GM19351 (cell line): ENCODE measurements at regions not wholly inside any gene's neighbourhood (a gene's known extent, or its start where the extent isn't known, plus 50 kb on each side); places are given as distances from the start of the nearest gene placed in this dataset.
"Not testable (repeated sequence)": the region's sequence is repeated elsewhere in the genome, so short reads cannot be mapped to it uniquely, and the experiment has no call there.

ENCODE experiments used
- ATAC-seq: cut with Tn5 transposase; IDR thresholded peaks from one replicate; pipeline ENCODE4 v1.9.1; 2021; ENCODE audit warnings: mild to moderate bottlenecking, moderate library complexity; ENCODE audit not compliant: unreplicated experiment

GRCh38 chr16:31734265-31734664 is 139.3 kb upstream of the ZNF267 start:
- ATAC-seq = no peak

GRCh38 chr16:31745098-31745497 is 128.5 kb upstream of the ZNF267 start:
- not testable (repeated sequence) for ATAC-seq

GRCh38 chr16:31745900-31746299 is 127.7 kb upstream of the ZNF267 start:
- no peak for ATAC-seq

- no peak for ATAC-seq
Measured at GRCh38 chr16:31754998-31755615, 118.5 kb upstream of the ZNF267 start.

GRCh38 chr16:31764103-31764502 is 109.5 kb upstream of the ZNF267 start:
- ATAC-seq = no peak

- no peak for ATAC-seq
Measured at GRCh38 chr16:31767267-31767666, 106.3 kb upstream of the ZNF267 start.

GRCh38 chr16:31780342-31780741 is 93.3 kb upstream of the ZNF267 start:
- no peak for ATAC-seq

GRCh38 chr16:31785126-31785525 is 88.5 kb upstream of the ZNF267 start:
- ATAC-seq = no peak

GRCh38 chr16:31807086-31807485 is 66.5 kb upstream of the ZNF267 start:
- ATAC-seq = no peak

GRCh38 chr16:31810863-31811262 is 62.7 kb upstream of the ZNF267 start:
- ATAC-seq = no peak

GRCh38 chr16:31816141-31816540 is 57.5 kb upstream of the ZNF267 start:
- ATAC-seq = not testable (repeated sequence)

GRCh38 chr16:31819386-31819785 is 54.2 kb upstream of the ZNF267 start:
- ATAC-seq = no peak

- ATAC-seq = no peak
Measured at GRCh38 chr16:31819948-31820347, 53.7 kb upstream of the ZNF267 start.
